Keratinocyte (primary cell): ENCODE measurements at regions not wholly inside any gene's neighbourhood (a gene's known extent, or its start where the extent isn't known, plus 50 kb on each side); places are given as distances from the start of the nearest gene placed in this dataset.

Experiments used
- DNase-seq: peaks from one replicate; pipeline ENCODE4 v3.0.0-alpha.2; 2011; ENCODE audit warnings: low read depth, missing footprints, low spot score
- FAIRE-seq: peaks from 2 replicates; lab custom pipeline; 2011; peaks lifted over from hg19 to GRCh38; lab: Jason Lieb, UNC
- H2AFZ ChIP-seq: 2 replicates; pipeline ENCODE4 v1.6.0; 2012; ENCODE audit warnings: low read length, control low read depth, inconsistent platforms; ENCODE audit not compliant: control insufficient read depth
- H3K27ac ChIP-seq: 2 replicates; pipeline ENCODE4 v1.5.1; 2011; ENCODE audit warnings: low read length; ENCODE audit not compliant: control insufficient read depth, insufficient read depth
- H3K27me3 ChIP-seq: 3 replicates; pipeline ENCODE4 v1.6.0; 2011; ENCODE audit warnings: low read length; ENCODE audit not compliant: control insufficient read depth, insufficient read depth; ENCODE audit errors: extremely low read depth
- H3K36me3 ChIP-seq, 2 experiments: 2 replicates in 1 of 2; 3 replicates in 1 of 2; pipeline ENCODE4 v1.5.1; 2011; ENCODE audit warnings: low read length in 2 of 2, mild to moderate bottlenecking in 1 of 2; ENCODE audit not compliant: control insufficient read depth in 2 of 2, insufficient read depth in 2 of 2; ENCODE audit errors: extremely low read depth in 1 of 2
- H3K4me1 ChIP-seq: 3 replicates; pipeline ENCODE4 v1.5.1; 2011; ENCODE audit warnings: low read length; ENCODE audit not compliant: control insufficient read depth, insufficient read depth; ENCODE audit errors: extremely low read depth
- H3K4me2 ChIP-seq: 3 replicates; pipeline ENCODE4 v1.6.0; 2011; ENCODE audit warnings: low read depth, low read length; ENCODE audit not compliant: control insufficient read depth, insufficient read depth; ENCODE audit errors: extremely low read depth
- H3K4me3 ChIP-seq, 3 experiments: fragments of 200-600 bp in 1 of 3; sonication (generic) in 1 of 3; 2 replicates in 2 of 3; 3 replicates in 1 of 3; pipeline ENCODE4 v1.5.1; 2011 to 2016; ENCODE audit warnings: low read length in 3 of 3, mild to moderate bottlenecking in 3 of 3, control low read depth in 2 of 3, inconsistent platforms in 1 of 3, low read depth in 1 of 3, mixed read lengths in 1 of 3, mixed run types in 1 of 3, moderate library complexity in 1 of 3; ENCODE audit not compliant: control insufficient read depth in 2 of 3, insufficient read depth in 2 of 3; ENCODE audit errors: extremely low read depth in 1 of 3
- H3K79me2 ChIP-seq: 2 replicates; pipeline ENCODE4 v1.6.0; 2012; ENCODE audit warnings: low read length; ENCODE audit not compliant: control insufficient read depth, insufficient read depth
- H3K9ac ChIP-seq: 3 replicates; pipeline ENCODE4 v1.6.0; 2011; ENCODE audit warnings: low read length; ENCODE audit not compliant: control insufficient read depth, insufficient read depth; ENCODE audit errors: extremely low read depth
- H3K9me1 ChIP-seq: 3 replicates; pipeline ENCODE4 v1.6.0; 2011; ENCODE audit warnings: low read length; ENCODE audit not compliant: control insufficient read depth, insufficient read depth; ENCODE audit errors: extremely low read depth
- H3K9me3 ChIP-seq: 2 replicates; pipeline ENCODE4 v1.5.1; 2012; ENCODE audit warnings: low read depth, low read length; ENCODE audit not compliant: control insufficient read depth
- H4K20me1 ChIP-seq: 3 replicates; pipeline ENCODE4 v1.6.0; 2011; ENCODE audit warnings: low read length; ENCODE audit not compliant: control insufficient read depth, insufficient read depth; ENCODE audit errors: extremely low read depth
- CTCF ChIP-seq, 3 experiments: IDR thresholded peaks in 1 of 3; conservative IDR thresholded peaks in 1 of 3; optimal IDR thresholded peaks in 1 of 3; 2 replicates in 2 of 3; 3 replicates in 1 of 3; pipeline versions ENCODE3 to v1.5.1; 2011; ENCODE audit warnings: low read length in 3 of 3, mild to moderate bottlenecking in 3 of 3, moderate library complexity in 2 of 3, control low read depth in 1 of 3, inconsistent platforms in 1 of 3; ENCODE audit not compliant: insufficient read depth in 2 of 3; ENCODE audit errors: extremely low read depth in 1 of 3
- EZH2 ChIP-seq: IDR thresholded peaks from one replicate; pipeline ENCODE4 v1.6.1; 2012; ENCODE audit warnings: inconsistent platforms, mild to moderate bottlenecking, low read length, moderate library complexity
- dilution Hi-C: fragments of 300-500 bp; cut with MboI; formaldehyde crosslinking; loops from one replicate; pipeline ENCODE4 v1.7.0; 2020; ENCODE audit warnings: low sequenced_read_pairs; ENCODE audit not compliant: extremely low pct_ligation_motif_present

DNA sequence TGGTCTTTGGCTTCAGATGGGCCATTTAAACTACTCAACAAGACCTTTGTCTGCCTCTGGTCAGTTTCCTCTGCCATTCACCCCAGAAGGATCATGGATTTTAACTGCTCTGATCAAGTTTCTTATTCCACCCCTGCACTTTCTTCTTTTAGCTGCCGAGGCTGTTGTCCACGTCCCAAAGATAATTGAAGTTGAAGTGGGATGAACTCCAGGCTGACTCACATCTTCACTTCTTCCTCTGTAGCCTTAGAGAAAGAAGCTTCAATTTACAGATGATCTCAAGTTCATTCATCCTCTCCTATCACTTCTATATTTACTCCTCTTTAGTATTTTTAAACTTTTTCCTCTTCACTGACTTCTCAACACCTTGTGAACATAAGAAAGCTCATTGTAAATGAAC lies 651.6 kb downstream of the UTRN start:
- Histone ChIP-seq H3K36me3 (no peaks in the 10 kb centered on the region), H3K9ac (no peak overlapping the region), H4K20me1 (no peaks in the 10 kb centered on the region), H3K9me1 (no peaks in the 10 kb centered on the region), H3K79me2 (no peaks in the 10 kb centered on the region), H3K4me1 (no peaks in the 10 kb centered on the region), H3K4me3 (no peak overlapping the region), H2AFZ (no peak overlapping the region), H3K4me2 (no peak overlapping the region), H3K27ac (no peak overlapping the region), H3K9me3 (no peaks in the 10 kb centered on the region), H3K27me3 (no peaks in the 10 kb centered on the region)
- dilution Hi-C loops: loop anchor here (5.0 kb wide), 1 partner anchor 74 kb away; no protein-coding TSS in a partner anchor
- FAIRE-seq (no peak), DNase-seq (no peak)
- TF ChIP-seq EZH2: no peak
- no peak for TF ChIP-seq CTCF (optimal IDR thresholded peaks at IDR 0.05 in 1 of 3, IDR thresholded peaks at IDR 0.05 in 1 of 3, conservative IDR thresholded peaks at IDR 0.05 in 1 of 3; ENCODE audit: extremely low read depth in 1 of 3, insufficient read depth in 2 of 3, low read length in 3 of 3)

GRCh38 chr6:144939921-144940320 lies 654.8 kb downstream of the UTRN start:
- dilution Hi-C loops: loop anchor here (5.0 kb wide), 1 partner anchor 78 kb away; no protein-coding TSS in a partner anchor
- DNase-seq: no peak

More at GRCh38 chr6:144939921-144940320, 654.8 kb downstream of the UTRN start:
- Histone ChIP-seq H2AFZ (no peak overlapping the region), H3K27ac (no peak overlapping the region), H3K9ac (no peak overlapping the region), H3K27me3 (no peaks in the 10 kb centered on the region), H4K20me1 (no peaks in the 10 kb centered on the region), H3K36me3 (no peaks in the 10 kb centered on the region), H3K4me1 (no peaks in the 10 kb centered on the region), H3K79me2 (no peaks in the 10 kb centered on the region), H3K4me3 (no peak overlapping the region), H3K9me3 (no peaks in the 10 kb centered on the region), H3K4me2 (no peak overlapping the region), H3K9me1 (no peaks in the 10 kb centered on the region)
- TF ChIP-seq EZH2 (no peak), CTCF (optimal IDR thresholded peaks at IDR 0.05 in 1 of 3, IDR thresholded peaks at IDR 0.05 in 1 of 3, conservative IDR thresholded peaks at IDR 0.05 in 1 of 3; ENCODE audit: extremely low read depth in 1 of 3, insufficient read depth in 2 of 3, low read length in 3 of 3) (no peak)
- FAIRE-seq: no peak
